ENCODE measurements at regions not wholly inside any gene's neighbourhood (a gene's known extent, or its start where the extent isn't known, plus 50 kb on each side); places are given as distances from the start of the nearest gene placed in this dataset.

DNA sequence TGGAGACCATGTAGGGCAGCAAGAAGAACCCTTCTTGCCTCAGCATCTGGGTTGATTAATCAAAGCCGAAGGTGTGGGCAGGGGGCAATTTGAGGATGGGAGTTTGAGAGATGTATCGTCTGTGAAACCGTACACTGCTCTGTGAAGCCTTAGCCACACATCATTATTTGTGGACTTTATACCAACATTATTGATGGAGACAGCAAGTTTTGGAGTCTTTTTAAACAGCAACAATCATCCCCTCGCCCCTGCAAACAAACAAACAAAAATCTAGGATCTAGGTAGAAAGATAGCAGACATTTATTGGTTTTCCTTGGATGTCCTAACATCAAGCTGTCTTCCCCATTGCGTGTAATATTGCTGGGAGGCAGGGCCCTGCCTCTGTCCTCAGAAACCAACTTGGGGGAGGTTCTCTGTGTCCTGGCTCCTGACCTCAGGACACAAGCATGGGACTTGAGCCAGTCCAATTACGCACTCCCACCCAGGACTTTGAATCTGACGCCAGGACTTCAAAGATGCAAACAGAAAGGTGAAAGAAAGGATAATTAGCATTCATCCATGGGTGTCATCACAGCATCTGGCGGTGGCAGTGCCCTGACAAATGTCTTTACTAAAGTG is 61.6 kb upstream of the PLET1 start:
- H3K4me3 ChIP-seq (ENCODE audit: low read depth in 1 of 3, low read length in 3 of 3), result no peak overlapping the region
- H3K27ac ChIP-seq (ENCODE audit: low read depth in 1 of 3, low read length in 2 of 3), result peak overlapping the region in 2 of 3 donors; percentile 32 to 71
- 22 to 67% (median 33%) methylated on average over 8 of the region's 8 CpGs for WGBS, 3 donors
- no peaks in the 10 kb centered on the region for H3K36me3 ChIP-seq (ENCODE audit: control insufficient read depth in 3 of 3, insufficient read depth in 2 of 3, low read depth in 1 of 3, low read length in 3 of 3)
- peaks cover 0 to 24% (median 4%) of the 10 kb centered on the region in 3 donors for H3K4me1 ChIP-seq (ENCODE audit: control insufficient read depth in 3 of 3, insufficient read depth in 2 of 3, low read depth in 1 of 3, low read length in 2 of 3)
- DNase-seq (peak in 1 of 2 donors; percentile 53), FAIRE-seq (no peak)
- no peaks in the 10 kb centered on the region for H3K9me3 ChIP-seq (ENCODE audit: control insufficient read depth in 2 of 2, insufficient read depth in 1 of 2, low read depth in 1 of 2, low read length in 1 of 2)
- no peaks in the 10 kb centered on the region for H3K27me3 ChIP-seq (ENCODE audit: control insufficient read depth in 3 of 3, insufficient read depth in 3 of 3, low read length in 3 of 3)

DNA sequence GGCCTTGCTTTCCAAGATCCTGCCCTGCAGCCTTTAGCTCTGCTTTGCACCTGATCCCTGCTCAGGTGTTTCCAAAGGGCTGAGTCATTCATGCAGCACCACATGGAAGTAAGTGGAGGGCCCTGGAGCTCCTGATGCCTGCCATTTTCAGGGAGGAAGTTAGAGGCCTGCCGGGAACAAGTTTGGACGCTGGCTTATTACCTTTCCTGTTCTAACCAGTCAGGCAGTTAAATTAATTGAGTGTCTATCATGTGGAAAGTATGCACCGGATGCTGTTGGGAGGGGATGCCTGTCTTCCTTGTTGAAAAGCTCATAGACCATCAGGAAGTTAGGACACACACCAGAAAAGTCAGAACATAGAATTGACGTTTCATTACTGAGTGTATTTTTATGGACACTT is 73.7 kb upstream of the PLET1 start:
- DNase-seq (no peak), FAIRE-seq (no peak)
- H3K4me3 ChIP-seq (ENCODE audit: low read depth in 1 of 3, low read length in 3 of 3), result no peak overlapping the region
- 62 to 78% (median 73%) methylated on average over 4 of the region's 4 CpGs for WGBS, 3 donors
- H3K27ac ChIP-seq (ENCODE audit: low read depth in 1 of 3, low read length in 2 of 3), result no peak overlapping the region
- no peaks in the 10 kb centered on the region for H3K4me1 ChIP-seq (ENCODE audit: control insufficient read depth in 3 of 3, insufficient read depth in 2 of 3, low read depth in 1 of 3, low read length in 2 of 3)
- H3K9me3 ChIP-seq (ENCODE audit: control insufficient read depth in 2 of 2, insufficient read depth in 1 of 2, low read depth in 1 of 2, low read length in 1 of 2), result no peaks in the 10 kb centered on the region
- no peaks in the 10 kb centered on the region for H3K27me3 ChIP-seq (ENCODE audit: control insufficient read depth in 3 of 3, insufficient read depth in 3 of 3, low read length in 3 of 3)
- H3K36me3 ChIP-seq (ENCODE audit: control insufficient read depth in 3 of 3, insufficient read depth in 2 of 3, low read depth in 1 of 3, low read length in 3 of 3), result peaks cover 0 to 5% (median 0%) of the 10 kb centered on the region in 3 donors

DNA sequence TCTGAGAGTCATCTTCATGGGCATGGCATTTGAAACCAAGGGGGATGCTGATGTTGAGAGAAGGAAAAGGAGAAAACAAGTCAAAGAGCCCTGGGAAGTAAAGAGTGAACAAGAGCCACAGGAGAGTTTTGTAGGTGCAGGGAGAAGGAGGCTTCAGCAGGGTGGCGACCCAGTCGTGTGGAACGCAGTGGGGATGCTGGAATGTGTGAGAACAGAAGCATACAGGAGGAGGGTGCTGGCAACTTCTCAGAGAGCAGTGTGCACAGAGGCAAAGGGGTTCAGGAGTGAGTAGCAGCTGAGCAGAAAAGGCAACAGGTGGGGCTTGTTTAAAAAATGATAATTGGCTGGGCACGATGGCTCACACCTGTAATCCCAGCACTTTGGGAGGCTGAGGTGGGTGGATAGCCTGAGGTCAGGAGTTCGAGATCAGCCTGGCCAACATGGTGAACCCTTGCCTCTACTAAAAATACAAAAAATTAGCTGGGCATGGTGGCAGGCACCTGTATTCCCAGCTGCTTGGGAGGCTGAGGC is 75.8 kb upstream of the PLET1 start:
- no peak for FAIRE-seq
- no peak for DNase-seq
- Histone ChIP-seq H3K36me3 (ENCODE audit: control insufficient read depth in 3 of 3, insufficient read depth in 2 of 3, low read depth in 1 of 3, low read length in 3 of 3) (peaks cover 0 to 5% (median 0%) of the 10 kb centered on the region in 3 donors), H3K27me3 (ENCODE audit: control insufficient read depth in 3 of 3, insufficient read depth in 3 of 3, low read length in 3 of 3) (no peaks in the 10 kb centered on the region), H3K4me3 (ENCODE audit: low read depth in 1 of 3, low read length in 3 of 3) (no peak overlapping the region), H3K9me3 (ENCODE audit: control insufficient read depth in 2 of 2, insufficient read depth in 1 of 2, low read depth in 1 of 2, low read length in 1 of 2) (no peaks in the 10 kb centered on the region), H3K27ac (ENCODE audit: low read depth in 1 of 3, low read length in 2 of 3) (no peak overlapping the region), H3K4me1 (ENCODE audit: control insufficient read depth in 3 of 3, insufficient read depth in 2 of 3, low read depth in 1 of 3, low read length in 2 of 3) (no peaks in the 10 kb centered on the region)
- WGBS, 3 donors, result 84 to 87% (median 86%) methylated on average over 5 of the region's 5 CpGs

DNA sequence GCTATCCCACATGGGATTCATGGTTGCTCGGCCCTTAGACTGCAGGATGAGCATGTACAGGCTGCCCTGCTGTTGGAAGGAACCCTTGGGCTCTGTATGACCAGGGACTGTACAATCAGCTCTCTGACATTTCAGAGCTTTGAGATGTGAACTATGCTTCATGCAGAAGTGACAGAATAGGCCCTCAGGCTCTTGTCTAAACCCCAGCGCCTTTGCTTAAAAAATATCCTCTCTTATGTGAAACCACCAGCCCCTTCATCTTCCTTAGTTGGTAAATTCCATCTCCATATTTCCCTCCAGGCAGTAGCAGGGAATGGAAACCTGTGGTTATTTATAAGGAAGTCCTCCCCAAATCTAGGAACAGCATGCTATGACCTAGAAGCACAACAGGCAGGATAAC is 78.9 kb upstream of the PLET1 start:
- DNase-seq, result no peak
- H3K9me3 ChIP-seq (ENCODE audit: control insufficient read depth in 2 of 2, insufficient read depth in 1 of 2, low read depth in 1 of 2, low read length in 1 of 2), result no peaks in the 10 kb centered on the region
- no peak for FAIRE-seq
- no peak overlapping the region for H3K4me3 ChIP-seq (ENCODE audit: low read depth in 1 of 3, low read length in 3 of 3)
- no peak overlapping the region for H3K27ac ChIP-seq (ENCODE audit: low read depth in 1 of 3, low read length in 2 of 3)
- no peaks in the 10 kb centered on the region for H3K27me3 ChIP-seq (ENCODE audit: control insufficient read depth in 3 of 3, insufficient read depth in 3 of 3, low read length in 3 of 3)
- peaks cover 0 to 3% (median 0%) of the 10 kb centered on the region in 3 donors for H3K36me3 ChIP-seq (ENCODE audit: control insufficient read depth in 3 of 3, insufficient read depth in 2 of 3, low read depth in 1 of 3, low read length in 3 of 3)
- H3K4me1 ChIP-seq (ENCODE audit: control insufficient read depth in 3 of 3, insufficient read depth in 2 of 3, low read depth in 1 of 3, low read length in 2 of 3), result no peaks in the 10 kb centered on the region
- WGBS, 3 donors, result 80 to 88% (median 87%) methylated on average over 2 of the region's 2 CpGs

DNA sequence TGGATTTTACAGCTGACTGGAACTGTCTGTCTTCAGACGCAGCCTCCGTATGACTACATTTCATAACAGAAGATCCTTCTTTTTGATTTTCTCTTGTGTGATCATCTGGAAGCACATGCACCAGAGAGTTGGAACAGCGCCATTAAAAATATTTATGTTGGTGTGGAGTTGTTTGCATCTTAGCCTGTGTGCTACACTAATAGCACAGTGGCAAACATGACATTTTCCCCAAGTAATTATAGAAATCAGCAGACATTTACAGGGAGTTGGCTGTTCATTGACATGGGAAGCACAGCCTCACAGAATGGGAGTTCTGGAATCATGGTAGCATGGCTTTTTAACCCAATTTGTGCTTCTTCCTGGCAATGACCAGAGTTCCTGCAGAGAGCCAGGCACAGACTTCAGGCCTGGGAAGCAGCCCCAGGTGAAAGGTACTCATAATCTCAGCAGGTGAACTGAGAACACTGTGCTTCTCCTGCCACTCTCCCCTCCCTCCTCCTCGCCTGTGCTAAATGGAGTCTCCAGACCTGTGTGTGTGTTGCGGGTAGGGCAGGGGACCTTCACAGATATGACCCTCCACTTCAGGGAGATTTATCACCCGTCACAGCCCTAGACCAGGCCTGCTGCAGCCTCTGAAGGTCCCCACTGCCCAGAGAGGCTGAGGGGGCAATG is 82.8 kb upstream of the PLET1 start:
- Histone ChIP-seq H3K36me3 (ENCODE audit: control insufficient read depth in 3 of 3, insufficient read depth in 2 of 3, low read depth in 1 of 3, low read length in 3 of 3) (peaks cover 0 to 1% (median 0%) of the 10 kb centered on the region in 3 donors), H3K27ac (ENCODE audit: low read depth in 1 of 3, low read length in 2 of 3) (no peak overlapping the region), H3K4me3 (ENCODE audit: low read depth in 1 of 3, low read length in 3 of 3) (no peak overlapping the region), H3K9me3 (ENCODE audit: control insufficient read depth in 2 of 2, insufficient read depth in 1 of 2, low read depth in 1 of 2, low read length in 1 of 2) (no peaks in the 10 kb centered on the region), H3K27me3 (ENCODE audit: control insufficient read depth in 3 of 3, insufficient read depth in 3 of 3, low read length in 3 of 3) (no peaks in the 10 kb centered on the region), H3K4me1 (ENCODE audit: control insufficient read depth in 3 of 3, insufficient read depth in 2 of 3, low read depth in 1 of 3, low read length in 2 of 3) (no peaks in the 10 kb centered on the region)
- no peak for FAIRE-seq
- 81 to 87% (median 85%) methylated on average over 6 of the region's 6 CpGs for WGBS, 3 donors
- peak in 1 of 2 donors; percentile 18 for DNase-seq

DNA sequence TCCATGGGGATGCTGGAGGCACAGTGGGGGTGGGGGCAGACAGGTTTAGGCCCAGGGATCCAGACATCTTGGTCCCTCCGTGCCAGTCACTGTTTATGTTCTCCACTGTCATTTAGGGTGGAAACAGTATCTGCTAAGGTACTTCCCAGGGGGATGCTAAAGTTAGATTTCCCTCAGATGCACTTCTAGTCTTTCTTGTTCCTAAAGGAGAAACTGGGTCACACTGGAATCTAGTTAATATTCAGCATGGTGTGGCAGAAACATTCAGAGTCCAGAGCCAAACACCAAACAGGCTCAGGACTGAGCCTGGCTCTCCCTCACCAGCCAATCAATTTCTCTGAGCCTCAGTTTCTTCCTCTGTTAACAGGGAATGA is 83.4 kb upstream of the PLET1 start:
- DNase-seq, result no peak
- H3K36me3 ChIP-seq (ENCODE audit: control insufficient read depth in 3 of 3, insufficient read depth in 2 of 3, low read depth in 1 of 3, low read length in 3 of 3), result no peaks in the 10 kb centered on the region
- 74 to 80% (median 75%) methylated on average over 1 of the region's 1 CpG for WGBS, 3 donors
- no peak overlapping the region for H3K4me3 ChIP-seq (ENCODE audit: low read depth in 1 of 3, low read length in 3 of 3)
- no peaks in the 10 kb centered on the region for H3K9me3 ChIP-seq (ENCODE audit: control insufficient read depth in 2 of 2, insufficient read depth in 1 of 2, low read depth in 1 of 2, low read length in 1 of 2)
- no peak overlapping the region for H3K27ac ChIP-seq (ENCODE audit: low read depth in 1 of 3, low read length in 2 of 3)
- no peaks in the 10 kb centered on the region for H3K27me3 ChIP-seq (ENCODE audit: control insufficient read depth in 3 of 3, insufficient read depth in 3 of 3, low read length in 3 of 3)
- no peak for FAIRE-seq
- H3K4me1 ChIP-seq (ENCODE audit: control insufficient read depth in 3 of 3, insufficient read depth in 2 of 3, low read depth in 1 of 3, low read length in 2 of 3), result no peaks in the 10 kb centered on the region

DNA sequence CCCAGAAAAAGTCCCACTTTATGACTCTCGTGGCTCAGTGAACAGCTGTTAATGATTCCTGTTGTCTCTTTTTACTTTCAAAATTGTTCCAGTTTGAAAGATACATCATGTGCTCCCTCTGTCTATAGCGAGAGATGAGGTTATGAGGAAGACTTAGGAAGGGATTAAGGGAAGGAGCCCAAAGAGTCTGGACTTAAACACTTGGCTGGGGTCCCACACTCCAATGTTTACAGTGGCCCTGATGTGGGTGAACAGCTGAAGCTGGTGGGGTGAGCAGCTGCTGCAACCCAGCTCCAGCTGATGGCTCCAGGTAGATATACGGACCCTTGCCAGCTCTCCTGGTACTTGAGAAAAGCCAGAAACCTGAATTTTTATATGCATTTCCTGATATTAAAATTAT is 84.5 kb upstream of the PLET1 start:
- Histone ChIP-seq H3K9me3 (ENCODE audit: control insufficient read depth in 2 of 2, insufficient read depth in 1 of 2, low read depth in 1 of 2, low read length in 1 of 2) (no peaks in the 10 kb centered on the region), H3K36me3 (ENCODE audit: control insufficient read depth in 3 of 3, insufficient read depth in 2 of 3, low read depth in 1 of 3, low read length in 3 of 3) (no peaks in the 10 kb centered on the region), H3K27me3 (ENCODE audit: control insufficient read depth in 3 of 3, insufficient read depth in 3 of 3, low read length in 3 of 3) (no peaks in the 10 kb centered on the region), H3K27ac (ENCODE audit: low read depth in 1 of 3, low read length in 2 of 3) (no peak overlapping the region), H3K4me1 (ENCODE audit: control insufficient read depth in 3 of 3, insufficient read depth in 2 of 3, low read depth in 1 of 3, low read length in 2 of 3) (no peaks in the 10 kb centered on the region), H3K4me3 (ENCODE audit: low read depth in 1 of 3, low read length in 3 of 3) (no peak overlapping the region)
- WGBS, 3 donors, result 32 to 75% (median 64%) methylated on average over 3 of the region's 3 CpGs
- FAIRE-seq, result no peak
- no peak for DNase-seq

DNA sequence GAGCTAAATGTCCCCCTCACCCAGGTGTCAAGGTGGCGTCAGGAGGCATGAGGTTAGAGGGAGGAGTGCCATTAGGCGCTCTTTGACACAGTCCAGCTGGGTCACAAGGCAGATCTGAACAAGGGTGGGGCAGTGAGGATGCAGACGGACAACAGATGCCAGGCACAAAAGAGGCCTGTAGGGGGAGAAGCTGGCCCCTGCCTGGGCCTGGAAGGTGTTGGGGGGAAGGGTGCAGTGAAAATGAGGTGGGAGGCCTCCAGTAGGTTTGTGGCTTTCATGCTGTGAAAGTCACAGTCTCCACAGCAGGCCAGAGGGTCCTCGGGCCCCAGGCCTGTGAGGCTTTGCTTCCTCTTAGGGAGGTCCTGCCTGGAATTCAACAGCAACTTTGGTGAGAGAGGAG is 85.0 kb upstream of the PLET1 start:
- peak in 1 of 2 donors; percentile 22 for DNase-seq
- no peak for FAIRE-seq
- no peaks in the 10 kb centered on the region for H3K27me3 ChIP-seq (ENCODE audit: control insufficient read depth in 3 of 3, insufficient read depth in 3 of 3, low read length in 3 of 3)
- H3K4me3 ChIP-seq (ENCODE audit: low read depth in 1 of 3, low read length in 3 of 3), result no peak overlapping the region
- H3K27ac ChIP-seq (ENCODE audit: low read depth in 1 of 3, low read length in 2 of 3), result no peak overlapping the region
- H3K36me3 ChIP-seq (ENCODE audit: control insufficient read depth in 3 of 3, insufficient read depth in 2 of 3, low read depth in 1 of 3, low read length in 3 of 3), result no peaks in the 10 kb centered on the region
- no peaks in the 10 kb centered on the region for H3K9me3 ChIP-seq (ENCODE audit: control insufficient read depth in 2 of 2, insufficient read depth in 1 of 2, low read depth in 1 of 2, low read length in 1 of 2)
- no peaks in the 10 kb centered on the region for H3K4me1 ChIP-seq (ENCODE audit: control insufficient read depth in 3 of 3, insufficient read depth in 2 of 3, low read depth in 1 of 3, low read length in 2 of 3)
- 32 to 65% (median 62%) methylated on average over 4 of the region's 4 CpGs for WGBS, 3 donors
